Ishikawa (cell line): ENCODE measurements at regions not wholly inside any gene's neighbourhood (a gene's known extent, or its start where the extent isn't known, plus 50 kb on each side); places are given as distances from the start of the nearest gene placed in this dataset.
A peak's percentile ranks its signal among the peaks of the same experiment; 100 is the strongest.

Source experiments
- CEBPB ChIP-seq: IDR thresholded peaks from 2 replicates; pipeline ENCODE4 v1.6.1; 2012
- CREB1 ChIP-seq: IDR thresholded peaks from 2 replicates; pipeline ENCODE4 v1.6.1; 2012; ENCODE audit warnings: low read depth
- EGR1 ChIP-seq: IDR thresholded peaks from 2 replicates; pipeline ENCODE4 v1.6.1; 2012
- EP300 ChIP-seq: IDR thresholded peaks from 2 replicates; pipeline ENCODE4 v1.6.1; 2012; ENCODE audit warnings: borderline replicate concordance
- FOXM1 ChIP-seq: IDR thresholded peaks from 2 replicates; pipeline ENCODE4 v1.6.1; 2012; ENCODE audit warnings: low read depth, borderline replicate concordance
- MAX ChIP-seq: IDR thresholded peaks from 2 replicates; pipeline ENCODE4 v1.6.1; 2012
- NFIC ChIP-seq: IDR thresholded peaks from 2 replicates; pipeline ENCODE4 v1.6.1; 2012
- RAD21 ChIP-seq: IDR thresholded peaks from 2 replicates; pipeline ENCODE4 v1.6.1; 2012; ENCODE audit warnings: low read depth
- REST ChIP-seq: IDR thresholded peaks from 2 replicates; pipeline ENCODE4 v1.6.1; 2012; ENCODE audit warnings: low read depth, mild to moderate bottlenecking
- TAF1 ChIP-seq: IDR thresholded peaks from 2 replicates; pipeline ENCODE4 v1.6.1; 2012; ENCODE audit warnings: low read depth, mild to moderate bottlenecking
- TCF12 ChIP-seq: IDR thresholded peaks from 2 replicates; pipeline ENCODE4 v1.6.1; 2012; ENCODE audit warnings: low read depth
- TEAD4 ChIP-seq: IDR thresholded peaks from 2 replicates; pipeline ENCODE4 v1.6.1; 2012
- USF1 ChIP-seq: IDR thresholded peaks from 2 replicates; pipeline ENCODE4 v1.6.1; 2012
- YY1 ChIP-seq: IDR thresholded peaks from 2 replicates; pipeline ENCODE4 v1.6.1; 2012; ENCODE audit warnings: low read depth
- ZBTB7A ChIP-seq: IDR thresholded peaks from 2 replicates; pipeline ENCODE4 v1.6.1; 2012; ENCODE audit warnings: low read depth

- no peak for TF ChIP-seq USF1
- TF ChIP-seq NFIC, result no peak
- TF ChIP-seq CREB1, result no peak
- no peak for TF ChIP-seq EP300
These were observed 220.1 kb downstream of the IRS1 start for GRCh38 chr2:226579519-226579918.

- TF ChIP-seq EGR1 (no peak), CEBPB (0 out of 2 replicates have a peak, but pooled peaks have one; percentile 23), TEAD4 (no peak), ZBTB7A (no peak)
These were observed 220.7 kb downstream of the IRS1 start for GRCh38 chr2:226578879-226579278.

- TF ChIP-seq CREB1, result no peak
These were observed 221.2 kb downstream of the IRS1 start for GRCh38 chr2:226578373-226578772.

GRCh38 chr2:226575928-226576327 is 223.7 kb downstream of the IRS1 start:
- TF ChIP-seq YY1 (no peak), TCF12 (no peak), CEBPB (no peak), USF1 (no peak), EP300 (no peak), NFIC (no peak)

GRCh38 chr2:226573158-226573557 is 226.5 kb downstream of the IRS1 start:
- TF ChIP-seq ZBTB7A (no peak), EP300 (no peak), NFIC (no peak), TCF12 (no peak)

GRCh38 chr2:226564667-226565066 is 235.0 kb downstream of the IRS1 start:
- TF ChIP-seq TCF12 (no peak), YY1 (no peak), CEBPB (no peak), RAD21 (no peak), EGR1 (no peak), EP300 (no peak), TEAD4 (no peak), MAX (no peak), NFIC (no peak), REST (no peak), FOXM1 (no peak), USF1 (no peak), CREB1 (no peak), ZBTB7A (no peak), TAF1 (no peak)

GRCh38 chr2:226561962-226562361 is 237.7 kb downstream of the IRS1 start:
- TF ChIP-seq USF1 (no peak), CREB1 (no peak), EGR1 (no peak), MAX (no peak)

GRCh38 chr2:226560325-226560724 is 239.3 kb downstream of the IRS1 start:
- TF ChIP-seq REST (no peak), NFIC (no peak), ZBTB7A (no peak), EGR1 (no peak)
